ENCODE measurements at regions not wholly inside any gene's neighbourhood (a gene's known extent, or its start where the extent isn't known, plus 50 kb on each side); places are given as distances from the start of the nearest gene placed in this dataset.

- TF ChIP-seq CTCF (IDR thresholded peaks at IDR 0.05) = no peak
- no peak for TF ChIP-seq ATF3 (CRISPR knock-in tag; conservative IDR thresholded peaks at IDR 0.05)
- TF ChIP-seq, protein P1, sequence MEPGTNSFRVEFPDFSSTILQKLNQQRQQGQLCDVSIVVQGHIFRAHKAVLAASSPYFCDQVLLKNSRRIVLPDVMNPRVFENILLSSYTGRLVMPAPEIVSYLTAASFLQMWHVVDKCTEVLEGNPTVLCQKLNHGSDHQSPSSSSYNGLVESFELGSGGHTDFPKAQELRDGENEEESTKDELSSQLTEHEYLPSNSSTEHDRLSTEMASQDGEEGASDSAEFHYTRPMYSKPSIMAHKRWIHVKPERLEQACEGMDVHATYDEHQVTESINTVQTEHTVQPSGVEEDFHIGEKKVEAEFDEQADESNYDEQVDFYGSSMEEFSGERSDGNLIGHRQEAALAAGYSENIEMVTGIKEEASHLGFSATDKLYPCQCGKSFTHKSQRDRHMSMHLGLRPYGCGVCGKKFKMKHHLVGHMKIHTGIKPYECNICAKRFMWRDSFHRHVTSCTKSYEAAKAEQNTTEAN (CRISPR knock-in tag; IDR thresholded peaks at IDR 0.05) = no peak
- no peak for TF ChIP-seq PRDM15 (CRISPR knock-in tag; IDR thresholded peaks at IDR 0.05)
Observed at GRCh38 chr2:88372042-88372441, 80.5 kb downstream of the FOXI3 start.
